NCI-H748 treated with DMSO at 0.1 percent for 48 hours (cell line): ENCODE measurements at regions not wholly inside any gene's neighbourhood (a gene's known extent, or its start where the extent isn't known, plus 50 kb on each side); places are given as distances from the start of the nearest gene placed in this dataset.

Experiments used
- DNase-seq: peaks from one replicate; lab custom pipeline; 2025; lab: John Stamatoyannopoulos, UW

DNA sequence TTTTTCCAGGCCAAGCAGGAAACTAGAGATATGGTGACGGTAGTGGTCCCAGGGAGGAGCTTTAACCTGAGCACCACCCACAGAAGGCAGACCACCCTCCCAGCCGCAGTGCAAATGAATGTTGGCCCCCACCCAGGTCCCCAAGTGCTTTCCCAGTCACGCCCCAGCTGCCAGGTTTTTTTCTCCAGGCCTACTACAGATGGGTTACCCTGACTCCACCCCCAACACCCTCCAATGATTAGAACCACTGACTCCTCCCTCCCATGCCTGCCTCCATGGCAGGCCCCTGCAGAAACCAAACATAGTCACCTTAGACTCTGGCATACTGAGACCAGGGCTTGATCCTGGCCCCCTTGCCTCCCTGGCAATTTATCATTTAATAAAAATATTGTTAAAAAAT, 58.7 kb upstream of the CHST1 start:
- no peak for DNase-seq

DNA sequence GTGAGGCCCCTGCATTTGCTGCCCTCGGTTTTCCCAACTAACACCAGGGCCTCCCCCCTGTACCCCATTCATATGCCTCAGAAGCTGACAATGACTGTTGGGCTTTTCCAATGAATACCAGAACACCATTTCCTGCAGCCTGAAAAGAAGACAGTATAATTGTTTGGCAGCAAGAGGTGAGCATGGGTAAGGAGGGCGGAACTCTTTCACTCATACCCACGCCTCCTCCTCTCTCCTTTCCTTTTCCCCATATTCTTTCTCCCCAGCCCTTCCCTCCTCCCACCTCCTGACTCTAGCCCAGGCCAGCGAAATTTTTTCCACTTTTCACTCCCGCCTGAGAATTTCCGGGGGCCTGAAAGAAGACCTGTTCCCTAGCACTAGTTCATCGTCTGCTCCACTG, 58.0 kb upstream of the CHST1 start:
- no peak for DNase-seq

DNA sequence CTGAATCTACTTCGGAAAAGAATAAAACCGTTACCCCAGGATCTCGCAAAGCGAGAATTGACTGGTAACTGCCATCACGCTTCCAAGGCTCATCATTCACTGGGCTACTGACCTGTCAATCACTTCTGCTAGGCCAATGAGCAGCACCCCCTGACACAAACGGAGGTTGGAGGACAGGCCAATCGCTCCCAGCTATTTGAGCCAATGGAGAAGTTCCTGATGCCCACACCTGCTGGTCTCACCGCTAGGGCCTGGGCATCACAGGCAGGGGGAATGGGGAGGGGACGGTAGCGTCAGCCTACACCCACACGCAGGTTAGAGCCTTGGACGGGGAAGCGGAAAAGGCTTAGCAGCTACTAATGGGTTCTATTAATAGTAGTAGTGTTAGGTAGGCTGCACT, 56.7 kb upstream of the CHST1 start:
- no peak for DNase-seq

DNA sequence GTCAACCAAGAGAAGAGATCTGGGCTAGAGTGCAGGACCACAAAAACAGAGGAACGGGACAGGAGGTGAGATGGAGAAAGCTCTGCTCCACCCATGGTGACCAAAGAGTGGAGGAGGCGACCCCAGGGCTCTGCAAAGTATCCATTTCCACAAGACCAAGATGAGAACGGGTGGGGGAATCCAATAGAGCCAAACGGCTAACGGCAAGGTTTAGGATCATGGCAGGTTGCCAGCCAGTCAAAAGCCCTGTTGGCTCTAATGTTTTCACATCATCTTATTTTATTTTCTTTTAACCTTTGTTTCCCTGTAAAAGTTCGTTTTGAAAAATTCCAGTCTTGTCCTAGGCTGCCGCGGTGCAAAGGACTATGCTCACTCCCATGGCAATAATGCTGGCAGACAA, 52.1 kb upstream of the CHST1 start:
- no peak for DNase-seq

GRCh38 chr11:45715418-45715817, 50.0 kb upstream of the CHST1 start:
- DNase-seq = no peak
